DMS53 treated with DMSO at 0.1 percent for 48 hours (cell line): ENCODE measurements at regions not wholly inside any gene's neighbourhood (a gene's known extent, or its start where the extent isn't known, plus 50 kb on each side); places are given as distances from the start of the nearest gene placed in this dataset.

Experiments
- DNase-seq: peaks from one replicate; lab custom pipeline; 2025; ENCODE audit not compliant: unreplicated experiment; lab: John Stamatoyannopoulos, UW

DNA sequence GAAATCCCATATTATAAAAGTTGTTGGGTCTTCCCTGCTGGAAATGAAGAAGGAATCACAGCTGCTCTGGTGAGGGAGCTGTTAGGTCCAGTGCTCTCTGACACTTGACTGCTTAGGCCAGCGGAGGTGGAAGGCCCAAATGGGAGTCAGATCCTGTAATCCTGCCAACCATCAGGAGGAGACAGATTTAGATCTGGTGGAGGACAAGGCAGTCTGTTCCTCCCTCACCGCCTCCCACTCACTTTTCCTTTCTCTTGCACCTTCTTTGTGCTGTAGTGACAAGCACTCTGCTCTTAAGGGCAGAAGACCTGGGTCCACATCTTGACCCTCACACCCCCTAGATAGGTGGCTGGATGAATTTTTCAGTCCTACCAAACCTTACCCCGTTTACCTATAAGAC, 59.7 kb upstream of the CHST1 start:
- no peak for DNase-seq

- no peak for DNase-seq
Measured at GRCh38 chr11:45724153-45724552, 58.7 kb upstream of the CHST1 start.

DNA sequence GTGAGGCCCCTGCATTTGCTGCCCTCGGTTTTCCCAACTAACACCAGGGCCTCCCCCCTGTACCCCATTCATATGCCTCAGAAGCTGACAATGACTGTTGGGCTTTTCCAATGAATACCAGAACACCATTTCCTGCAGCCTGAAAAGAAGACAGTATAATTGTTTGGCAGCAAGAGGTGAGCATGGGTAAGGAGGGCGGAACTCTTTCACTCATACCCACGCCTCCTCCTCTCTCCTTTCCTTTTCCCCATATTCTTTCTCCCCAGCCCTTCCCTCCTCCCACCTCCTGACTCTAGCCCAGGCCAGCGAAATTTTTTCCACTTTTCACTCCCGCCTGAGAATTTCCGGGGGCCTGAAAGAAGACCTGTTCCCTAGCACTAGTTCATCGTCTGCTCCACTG, 58.0 kb upstream of the CHST1 start:
- DNase-seq: no peak

- no peak for DNase-seq
Measured at GRCh38 chr11:45722144-45722543, 56.7 kb upstream of the CHST1 start.

- DNase-seq: no peak
Measured at GRCh38 chr11:45717526-45717925, 52.1 kb upstream of the CHST1 start.

DNA sequence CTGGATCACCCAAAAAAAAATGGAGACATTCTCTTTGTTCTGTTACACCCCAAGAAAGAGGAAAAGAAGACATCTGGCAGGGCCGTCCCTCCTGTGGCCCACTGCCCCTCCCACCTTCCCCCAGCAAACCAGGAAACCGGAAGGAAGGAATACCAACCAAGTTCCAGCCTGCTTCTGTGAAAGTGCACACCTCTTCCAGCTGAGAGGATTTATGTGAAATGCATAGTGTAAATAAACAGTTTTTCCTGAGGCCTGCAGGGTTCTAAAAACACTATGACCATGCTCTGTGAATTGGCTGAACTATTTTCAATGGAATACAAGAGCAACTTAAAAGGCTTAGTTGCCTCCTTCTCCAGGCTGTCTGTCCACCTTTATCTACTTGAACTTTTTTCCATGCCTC, 50.0 kb upstream of the CHST1 start:
- no peak for DNase-seq
